ENCODE measurements at regions not wholly inside any gene's neighbourhood (a gene's known extent, or its start where the extent isn't known, plus 50 kb on each side); places are given as distances from the start of the nearest gene placed in this dataset.

- DNase-seq (ENCODE audit: low spot score), result no peak
Observed at GRCh38 chr3:23644099-23644498, 161.7 kb upstream of the UBE2E1 start.

DNA sequence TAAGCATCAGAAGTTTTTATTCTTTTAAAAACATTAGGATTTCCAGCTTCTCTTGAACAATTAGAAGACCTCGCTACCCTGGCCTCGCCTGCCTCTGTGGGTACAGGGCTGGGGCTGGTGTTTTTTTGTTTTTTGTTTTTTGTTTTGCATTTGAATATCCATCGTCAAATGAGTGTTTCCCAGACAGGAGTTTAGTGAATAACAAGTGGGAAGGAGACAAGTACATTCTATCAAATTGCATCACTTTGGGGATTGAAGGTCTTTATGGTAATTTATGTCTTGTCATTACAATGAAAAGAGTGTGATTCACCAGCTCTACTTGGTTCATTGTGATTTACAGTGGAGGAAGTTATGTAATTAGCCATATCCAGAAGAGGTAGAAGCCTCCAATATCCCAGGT, 161.1 kb upstream of the UBE2E1 start:
- DNase-seq (ENCODE audit: low spot score), result no peak

GRCh38 chr3:23645533-23646183, 160.1 kb upstream of the UBE2E1 start:
- DNase-seq (ENCODE audit: low spot score), result no peak

GRCh38 chr3:23646184-23646920, 159.4 kb upstream of the UBE2E1 start:
- DNase-seq (ENCODE audit: low spot score), result no peak

- no peak for DNase-seq (ENCODE audit: low spot score)
Observed at GRCh38 chr3:23647706-23648258, 158.0 kb upstream of the UBE2E1 start.

GRCh38 chr3:23648326-23648995, 157.3 kb upstream of the UBE2E1 start:
- peak; percentile 44 for DNase-seq (ENCODE audit: low spot score)

DNA sequence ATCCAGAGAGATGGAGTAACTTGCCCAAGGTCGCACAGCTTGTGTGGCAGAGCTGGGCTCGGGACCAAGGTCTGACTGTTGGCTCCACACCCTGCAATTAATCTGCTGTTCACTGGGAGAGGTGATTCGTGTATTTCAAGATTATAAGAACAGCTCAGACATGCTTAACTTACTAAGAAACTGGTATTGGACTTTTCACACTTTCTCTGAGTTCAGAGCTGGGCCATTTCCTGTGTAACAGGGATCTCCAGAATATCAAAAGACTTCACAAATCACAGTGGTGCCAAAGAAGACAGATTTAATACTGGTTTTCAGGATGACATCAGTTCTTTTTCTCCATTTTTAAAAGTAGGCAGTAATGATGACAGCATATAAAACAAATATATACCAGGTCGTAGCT, 156.8 kb upstream of the UBE2E1 start:
- no peak for DNase-seq (ENCODE audit: low spot score)

DNA sequence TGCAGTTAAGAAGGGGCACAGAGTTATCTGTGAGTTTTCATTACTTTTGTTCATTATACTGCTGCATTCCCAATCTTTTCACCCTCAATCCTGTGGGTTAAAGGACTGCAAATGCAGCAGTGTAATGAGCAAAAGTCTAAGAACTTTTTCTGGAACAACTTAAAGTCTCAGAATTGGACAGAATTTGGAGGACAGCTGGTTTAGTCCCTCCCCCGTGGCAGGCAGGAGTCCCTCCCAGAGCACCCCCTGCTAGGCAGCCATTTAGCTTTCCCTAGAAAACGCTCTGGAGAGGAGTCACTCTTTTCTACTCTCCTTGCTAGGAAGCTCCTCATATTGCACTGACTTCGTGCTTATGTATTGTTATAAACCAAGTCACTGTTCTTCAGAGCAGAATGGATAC, 156.3 kb upstream of the UBE2E1 start:
- DNase-seq (ENCODE audit: low spot score), result no peak

DNA sequence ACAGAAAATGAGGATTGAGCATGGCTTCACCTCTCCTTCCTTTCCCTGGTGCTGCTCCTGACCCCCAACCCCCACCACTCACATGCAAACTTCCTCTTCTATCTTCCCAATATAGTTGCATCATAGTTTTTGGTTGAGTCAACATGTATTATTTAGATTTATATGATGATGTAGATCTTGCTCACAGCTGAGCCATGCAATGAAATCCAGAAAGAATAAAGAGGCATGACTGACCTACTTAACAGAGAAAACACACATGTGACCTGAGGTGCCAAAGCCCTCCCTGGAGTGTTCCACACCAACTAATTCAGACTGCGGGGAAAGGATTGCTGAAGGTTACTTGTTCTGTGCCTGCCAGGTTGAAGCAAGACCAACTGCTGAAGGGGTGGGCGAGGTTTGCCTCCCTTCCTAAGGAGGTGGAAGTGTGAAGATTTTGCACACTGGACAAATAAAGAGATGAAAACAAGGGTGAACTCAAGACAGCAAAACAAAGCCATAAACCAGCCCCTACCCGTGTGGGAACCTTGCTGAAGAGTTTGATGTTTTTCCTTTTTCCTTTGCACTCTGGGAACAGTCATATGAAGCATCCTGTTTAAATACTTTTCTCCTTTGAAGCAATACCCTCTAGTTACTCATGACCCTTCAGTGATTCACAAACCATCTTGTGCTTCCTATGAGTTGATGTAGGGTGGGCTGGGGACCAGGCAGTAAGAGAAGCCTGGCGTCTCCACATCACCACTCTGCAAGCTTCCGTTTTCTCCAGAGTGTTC, 155.2 kb upstream of the UBE2E1 start:
- peak; percentile 61 for DNase-seq (ENCODE audit: low spot score)

DNA sequence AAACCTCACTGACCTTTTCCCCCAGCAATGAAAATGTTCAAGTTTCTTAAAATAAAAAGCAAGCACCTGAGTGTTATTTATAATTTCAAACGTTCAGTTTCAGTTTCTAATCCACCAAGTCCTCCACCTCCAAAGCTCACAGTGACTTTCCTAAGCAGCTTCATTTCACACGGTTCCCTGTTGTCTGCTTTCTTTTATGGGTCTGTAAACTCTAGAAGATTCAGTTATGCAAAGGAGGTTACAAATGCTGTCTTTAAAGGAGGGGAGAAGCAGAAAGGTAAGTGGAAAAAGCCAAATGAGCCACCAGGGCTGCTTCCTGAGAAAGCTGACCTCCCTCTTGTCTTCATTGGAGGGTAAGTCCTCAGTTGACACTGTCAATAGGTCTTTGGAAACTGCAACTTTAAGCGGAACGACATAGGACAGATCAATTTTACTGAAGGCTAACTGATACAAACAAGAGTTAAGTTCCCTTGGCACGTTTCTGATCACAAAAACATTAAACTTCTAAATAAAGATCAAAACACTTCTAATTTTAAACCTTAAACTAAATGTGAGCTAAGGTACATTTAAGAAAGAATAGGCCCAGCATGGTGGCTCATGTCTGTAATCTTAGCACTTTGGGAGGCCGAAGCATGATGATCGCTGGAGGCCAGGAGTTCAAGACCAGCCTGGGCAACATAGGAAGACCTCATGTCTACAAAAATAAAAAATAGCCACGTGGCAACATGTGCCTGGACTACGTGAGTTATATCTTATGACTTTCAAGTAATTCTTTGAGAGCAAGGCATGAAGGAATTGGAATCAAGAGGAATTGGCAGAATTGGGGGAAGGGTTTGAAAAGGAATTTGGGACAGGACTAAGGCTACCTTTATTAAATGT, 151.9 kb upstream of the UBE2E1 start:
- no peak for DNase-seq (ENCODE audit: low spot score)

GRCh38 chr3:23654571-23654970, 151.2 kb upstream of the UBE2E1 start:
- no peak for DNase-seq (ENCODE audit: low spot score)

DNA sequence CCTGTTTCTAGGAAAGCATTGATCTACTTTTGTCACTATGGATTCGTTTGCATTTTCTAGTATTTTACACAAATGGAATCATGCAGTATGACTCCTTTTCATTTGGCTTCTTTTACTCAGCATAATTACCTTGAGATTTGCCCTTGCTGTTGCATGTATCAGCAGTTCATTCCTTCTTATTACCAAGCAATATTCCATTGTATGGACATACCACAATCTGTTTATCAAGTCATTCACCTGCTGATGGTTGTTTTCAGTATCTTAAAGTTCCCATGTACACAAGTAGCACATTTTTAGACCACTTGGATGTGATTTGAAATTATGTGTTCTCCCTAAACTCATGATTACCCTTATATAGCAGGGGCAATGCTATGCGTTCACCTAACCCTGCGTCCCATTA, 150.0 kb upstream of the UBE2E1 start:
- no peak for DNase-seq (ENCODE audit: low spot score)

GRCh38 chr3:23656199-23656598, 149.6 kb upstream of the UBE2E1 start:
- no peak for DNase-seq (ENCODE audit: low spot score)

GRCh38 chr3:23656821-23657220, 148.9 kb upstream of the UBE2E1 start:
- no peak for DNase-seq (ENCODE audit: low spot score)

DNA sequence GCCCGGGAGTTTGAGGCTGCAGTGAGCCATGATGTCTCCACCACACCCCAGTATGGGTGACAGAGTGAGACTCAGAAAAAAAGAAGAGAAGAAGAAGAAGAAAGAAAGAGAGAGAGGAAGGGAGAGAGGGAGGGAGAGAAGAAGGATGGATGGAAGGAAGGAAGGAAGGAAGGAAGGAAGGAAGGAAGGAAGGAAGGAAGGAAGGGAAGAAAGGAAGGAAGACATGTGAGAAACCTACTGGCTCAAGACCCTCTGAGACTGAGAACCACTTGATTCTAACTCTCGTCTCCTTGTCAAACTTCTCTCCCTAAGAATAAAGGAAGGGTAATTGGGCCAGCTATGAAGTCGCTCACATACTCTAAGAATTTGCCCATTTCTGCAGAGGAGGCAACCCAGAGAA, 148.1 kb upstream of the UBE2E1 start:
- no peak for DNase-seq (ENCODE audit: low spot score)

- no peak for DNase-seq (ENCODE audit: low spot score)
Observed at GRCh38 chr3:23659274-23659673, 146.5 kb upstream of the UBE2E1 start.

- no peak for DNase-seq (ENCODE audit: low spot score)
Observed at GRCh38 chr3:23659840-23660430, 145.8 kb upstream of the UBE2E1 start.

- DNase-seq (ENCODE audit: low spot score), result no peak
Observed at GRCh38 chr3:23662079-23662617, 143.6 kb upstream of the UBE2E1 start.

GRCh38 chr3:23663246-23663645, 142.5 kb upstream of the UBE2E1 start:
- no peak for DNase-seq (ENCODE audit: low spot score)

- no peak for DNase-seq (ENCODE audit: low spot score)
Observed at GRCh38 chr3:23663661-23664186, 142.0 kb upstream of the UBE2E1 start.

Data from GM03348 (cell line).